ENCODE measurements at regions not wholly inside any gene's neighbourhood (a gene's known extent, or its start where the extent isn't known, plus 50 kb on each side); places are given as distances from the start of the nearest gene placed in this dataset.
"Not testable (repeated sequence)": the region's sequence is repeated elsewhere in the genome, so short reads cannot be mapped to it uniquely, and the experiment has no call there.

- DNase-seq = no peak
Observed at GRCh38 chr2:186399082-186399644, 86.9 kb upstream of the ZC3H15 start.

- no peak for DNase-seq
Observed at GRCh38 chr2:186405842-186406241, 80.2 kb upstream of the ZC3H15 start.

GRCh38 chr2:186407611-186408010, 78.4 kb upstream of the ZC3H15 start:
- DNase-seq = no peak

- DNase-seq = no peak
Observed at GRCh38 chr2:186410802-186411201, 75.3 kb upstream of the ZC3H15 start.

GRCh38 chr2:186422226-186422625, 63.8 kb upstream of the ZC3H15 start:
- no peak for DNase-seq

GRCh38 chr2:186423481-186423880, 62.6 kb upstream of the ZC3H15 start:
- DNase-seq = no peak

GRCh38 chr2:186424265-186424664, 61.8 kb upstream of the ZC3H15 start:
- no peak for DNase-seq

- DNase-seq = no peak
Observed at GRCh38 chr2:186425576-186425975, 60.5 kb upstream of the ZC3H15 start.

GRCh38 chr2:186426153-186427016, 59.7 kb upstream of the ZC3H15 start:
- no peak for DNase-seq

- DNase-seq = not testable (repeated sequence)
Observed at GRCh38 chr2:186427017-186427350, 59.1 kb upstream of the ZC3H15 start.

GRCh38 chr2:186427970-186428369, 58.1 kb upstream of the ZC3H15 start:
- DNase-seq = no peak

- DNase-seq = no peak
Observed at GRCh38 chr2:186429104-186429503, 57.0 kb upstream of the ZC3H15 start.

- no peak for DNase-seq
Observed at GRCh38 chr2:186431306-186431705, 54.8 kb upstream of the ZC3H15 start.

GRCh38 chr2:186433040-186433439, 53.0 kb upstream of the ZC3H15 start:
- DNase-seq = no peak

GRCh38 chr2:186433777-186434432, 52.2 kb upstream of the ZC3H15 start:
- no peak for DNase-seq
